Activated T-helper 2 cell treated with anti-CD3 and anti-CD28 coated beads, Interferon-gamma antibody, Interleukin-2, Interleukin-4, amounts not matched to agents 10 μg/mL and 5 μg/mL and 100 μg/mL, durations not matched to agents 14 hours and 24 hours and 36 hours (primary cell): ENCODE measurements at regions not wholly inside any gene's neighbourhood (a gene's known extent, or its start where the extent isn't known, plus 50 kb on each side); places are given as distances from the start of the nearest gene placed in this dataset.
"Not testable (repeated sequence)": the region's sequence is repeated elsewhere in the genome, so short reads cannot be mapped to it uniquely, and the experiment has no call there.

ENCODE experiments used
- DNase-seq: peaks from one replicate; pipeline ENCODE4 v3.0.0; 2021; ENCODE audit warnings: low spot score
- H3K27ac Mint-ChIP-seq: one replicate; pipeline ENCODE4 v1.8.0; 2021; ENCODE audit warnings: mixed read lengths
- H3K27me3 Mint-ChIP-seq: one replicate; pipeline ENCODE4 v1.8.0; 2021; ENCODE audit warnings: low read depth, mixed read lengths
- H3K36me3 Mint-ChIP-seq: one replicate; pipeline ENCODE4 v1.8.0; 2021; ENCODE audit warnings: low read depth, mixed read lengths
- H3K4me1 Mint-ChIP-seq: one replicate; pipeline ENCODE4 v1.8.0; 2021; ENCODE audit warnings: low read depth, mixed read lengths
- H3K4me3 Mint-ChIP-seq: one replicate; pipeline ENCODE4 v1.8.0; 2021; ENCODE audit warnings: low read depth, mild to moderate bottlenecking, moderate library complexity, mixed read lengths
- H3K9me3 Mint-ChIP-seq: one replicate; pipeline ENCODE4 v1.8.0; 2021; ENCODE audit warnings: mixed read lengths
- intact Hi-C: fragments of 100-400 bp; cut with micrococcal nuclease; formaldehyde crosslinking; loops from one replicate; pipeline ENCODE4 v1.15.1; 2023

GRCh38 chr5:98524773-98525172 is 248.7 kb upstream of the RGMB start:
- H3K27me3 Mint-ChIP-seq: no peaks in the 10 kb centered on the region
- H3K4me1 Mint-ChIP-seq: no peaks in the 10 kb centered on the region
- no peak overlapping the region for H3K27ac Mint-ChIP-seq
- H3K4me3 Mint-ChIP-seq: no peak overlapping the region
- H3K36me3 Mint-ChIP-seq: no peaks in the 10 kb centered on the region
- no peak for DNase-seq
- intact Hi-C loops: no loop called here
- H3K9me3 Mint-ChIP-seq: no peaks in the 10 kb centered on the region

GRCh38 chr5:98527846-98528245 is 245.6 kb upstream of the RGMB start:
- Mint-ChIP-seq H3K36me3 (no peaks in the 10 kb centered on the region), H3K9me3 (no peaks in the 10 kb centered on the region), H3K27ac (no peak overlapping the region), H3K4me1 (no peaks in the 10 kb centered on the region), H3K4me3 (no peak overlapping the region), H3K27me3 (no peaks in the 10 kb centered on the region)
- intact Hi-C loops: no loop called here
- DNase-seq: no peak

- Mint-ChIP-seq H3K9me3 (no peaks in the 10 kb centered on the region), H3K27me3 (no peaks in the 10 kb centered on the region), H3K36me3 (no peaks in the 10 kb centered on the region), H3K4me3 (no peak overlapping the region), H3K4me1 (no peaks in the 10 kb centered on the region), H3K27ac (no peak overlapping the region)
- no peak for DNase-seq
- intact Hi-C loops: no loop called here
Observed at GRCh38 chr5:98529321-98529720, 244.1 kb upstream of the RGMB start.

DNA sequence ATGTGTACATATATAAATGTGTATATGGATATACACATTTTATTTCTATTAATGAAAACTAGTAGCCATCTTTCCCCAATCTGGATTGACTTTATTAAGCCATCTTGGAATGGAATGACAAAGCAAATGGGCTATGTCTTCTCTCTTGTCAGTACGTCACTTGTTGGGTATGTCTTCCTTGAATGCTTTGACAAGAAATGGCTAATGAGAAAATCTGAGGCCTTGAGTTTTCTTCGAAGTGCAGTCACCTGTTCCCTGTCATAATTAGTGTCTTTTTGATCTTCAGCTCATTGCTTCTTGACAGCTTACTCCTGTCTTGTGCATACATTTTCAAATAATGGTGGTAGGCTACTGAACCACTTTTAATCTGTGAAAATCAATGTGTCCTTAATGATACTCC is 243.2 kb upstream of the RGMB start:
- Mint-ChIP-seq H3K4me1 (no peaks in the 10 kb centered on the region), H3K27me3 (no peaks in the 10 kb centered on the region), H3K4me3 (no peak overlapping the region), H3K9me3 (no peaks in the 10 kb centered on the region), H3K27ac (no peak overlapping the region), H3K36me3 (no peaks in the 10 kb centered on the region)
- no peak for DNase-seq
- intact Hi-C loops: no loop called here

DNA sequence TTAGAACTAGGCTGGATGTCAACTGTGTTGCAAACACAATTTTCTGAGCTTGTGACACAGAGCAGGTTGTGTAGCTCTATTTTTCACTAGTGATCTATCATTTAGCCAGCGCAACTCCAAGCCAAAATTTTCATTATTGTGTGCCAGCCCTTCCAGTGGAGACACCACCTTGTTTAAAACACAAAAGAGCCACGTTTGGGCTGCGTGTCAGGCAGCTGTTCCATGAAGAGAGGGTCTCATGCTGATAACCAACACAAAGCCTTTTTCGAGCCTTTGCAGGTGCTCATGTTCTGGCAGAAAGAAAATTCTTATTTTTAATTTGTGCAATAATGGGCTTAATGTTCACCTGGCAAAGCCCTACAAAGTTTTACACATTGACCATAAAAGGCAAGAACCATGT is 237.6 kb upstream of the RGMB start:
- Mint-ChIP-seq H3K9me3 (peaks cover 3% of the 10 kb centered on the region), H3K4me3 (no peak overlapping the region), H3K27me3 (no peaks in the 10 kb centered on the region), H3K27ac (no peak overlapping the region), H3K36me3 (no peaks in the 10 kb centered on the region), H3K4me1 (no peaks in the 10 kb centered on the region)
- intact Hi-C loops: no loop called here
- no peak for DNase-seq

- intact Hi-C loops: no loop called here
- H3K9me3 Mint-ChIP-seq: peaks cover 18% of the 10 kb centered on the region
- no peak for DNase-seq
- H3K27me3 Mint-ChIP-seq: no peaks in the 10 kb centered on the region
- no peak overlapping the region for H3K27ac Mint-ChIP-seq
- H3K36me3 Mint-ChIP-seq: no peaks in the 10 kb centered on the region
- H3K4me3 Mint-ChIP-seq: no peak overlapping the region
- no peaks in the 10 kb centered on the region for H3K4me1 Mint-ChIP-seq
Observed at GRCh38 chr5:98540056-98540455, 233.4 kb upstream of the RGMB start.

- intact Hi-C loops: no loop called here
- no peaks in the 10 kb centered on the region for H3K27me3 Mint-ChIP-seq
Observed at GRCh38 chr5:98541641-98542040, 231.8 kb upstream of the RGMB start.

GRCh38 chr5:98543490-98543889 is 230.0 kb upstream of the RGMB start:
- no peaks in the 10 kb centered on the region for H3K36me3 Mint-ChIP-seq
- no peak overlapping the region for H3K4me3 Mint-ChIP-seq
- no peak overlapping the region for H3K27ac Mint-ChIP-seq
- intact Hi-C loops: no loop called here
- no peak for DNase-seq
- no peaks in the 10 kb centered on the region for H3K27me3 Mint-ChIP-seq
- no peaks in the 10 kb centered on the region for H3K4me1 Mint-ChIP-seq
- H3K9me3 Mint-ChIP-seq: peaks cover 18% of the 10 kb centered on the region

More at GRCh38 chr5:98541641-98542040, 231.8 kb upstream of the RGMB start:
- H3K4me3 Mint-ChIP-seq: no peak overlapping the region
- no peak overlapping the region for H3K27ac Mint-ChIP-seq
- H3K36me3 Mint-ChIP-seq: no peaks in the 10 kb centered on the region
- DNase-seq: no peak
- no peaks in the 10 kb centered on the region for H3K4me1 Mint-ChIP-seq
- peaks cover 18% of the 10 kb centered on the region for H3K9me3 Mint-ChIP-seq

DNA sequence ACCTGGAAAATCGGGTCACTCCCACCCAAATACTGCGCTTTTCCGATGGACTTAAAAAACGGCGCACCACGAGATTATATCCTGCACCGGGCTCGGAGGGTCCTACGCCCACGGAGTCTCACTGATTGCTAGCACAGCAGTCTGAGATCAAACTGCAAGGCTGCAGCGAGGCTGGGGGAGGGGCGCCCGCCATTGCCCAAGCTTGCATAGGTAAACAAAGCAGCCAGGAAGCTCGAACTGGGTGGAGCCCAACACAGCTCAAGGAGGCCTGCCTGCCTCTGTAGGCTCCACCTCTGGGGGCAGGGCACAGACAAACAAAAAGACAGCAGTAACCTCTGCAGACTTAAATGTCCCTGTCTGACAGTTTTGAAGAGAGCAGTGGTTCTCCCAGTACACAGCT is 226.5 kb upstream of the RGMB start:
- H3K9me3 Mint-ChIP-seq, H3K4me1 Mint-ChIP-seq, H3K36me3 Mint-ChIP-seq, H3K27me3 Mint-ChIP-seq, intact Hi-C loops, DNase-seq, H3K27ac Mint-ChIP-seq, H3K4me3 Mint-ChIP-seq: not testable (repeated sequence)

- Mint-ChIP-seq H3K27ac (no peak overlapping the region), H3K27me3 (no peaks in the 10 kb centered on the region), H3K4me1 (no peaks in the 10 kb centered on the region), H3K9me3 (no peaks in the 10 kb centered on the region), H3K36me3 (no peaks in the 10 kb centered on the region), H3K4me3 (no peak overlapping the region)
- DNase-seq: no peak
- intact Hi-C loops: no loop called here
Observed at GRCh38 chr5:98556712-98557111, 216.8 kb upstream of the RGMB start.

DNA sequence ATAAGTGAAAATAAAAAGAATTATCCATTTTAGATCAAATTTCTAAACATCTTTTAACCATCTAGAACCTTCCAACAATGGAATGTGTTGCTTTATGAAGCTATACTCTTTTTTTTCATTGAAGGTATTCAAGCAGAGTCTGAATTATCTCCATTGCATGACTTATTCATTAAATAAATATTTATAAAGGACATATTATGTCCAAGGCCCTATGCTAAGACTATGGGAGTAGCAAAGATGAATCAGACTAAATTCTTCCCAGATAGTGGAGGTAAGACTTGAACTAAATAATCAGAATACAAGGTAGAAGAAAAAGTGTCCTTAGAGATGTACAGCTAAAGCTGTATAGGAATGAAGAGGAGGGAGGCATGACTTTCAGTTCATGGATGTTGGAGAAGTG is 215.5 kb upstream of the RGMB start:
- no peak overlapping the region for H3K4me3 Mint-ChIP-seq
- no peaks in the 10 kb centered on the region for H3K9me3 Mint-ChIP-seq
- H3K27ac Mint-ChIP-seq: no peak overlapping the region
- intact Hi-C loops: no loop called here
- DNase-seq: no peak
- H3K4me1 Mint-ChIP-seq: no peaks in the 10 kb centered on the region
- H3K36me3 Mint-ChIP-seq: no peaks in the 10 kb centered on the region
- no peaks in the 10 kb centered on the region for H3K27me3 Mint-ChIP-seq

GRCh38 chr5:98563885-98564653 is 209.4 kb upstream of the RGMB start:
- Mint-ChIP-seq H3K36me3 (no peaks in the 10 kb centered on the region), H3K9me3 (no peaks in the 10 kb centered on the region), H3K27me3 (no peaks in the 10 kb centered on the region), H3K27ac (no peak overlapping the region), H3K4me1 (no peaks in the 10 kb centered on the region), H3K4me3 (no peak overlapping the region)
- DNase-seq: no peak
- intact Hi-C loops: no loop called here

- no peaks in the 10 kb centered on the region for H3K9me3 Mint-ChIP-seq
- no peaks in the 10 kb centered on the region for H3K36me3 Mint-ChIP-seq
- intact Hi-C loops: no loop called here
- H3K27me3 Mint-ChIP-seq: no peaks in the 10 kb centered on the region
- H3K4me3 Mint-ChIP-seq: no peak overlapping the region
- DNase-seq: no peak
- no peak overlapping the region for H3K27ac Mint-ChIP-seq
- no peaks in the 10 kb centered on the region for H3K4me1 Mint-ChIP-seq
Observed at GRCh38 chr5:98564836-98565235, 208.6 kb upstream of the RGMB start.

DNA sequence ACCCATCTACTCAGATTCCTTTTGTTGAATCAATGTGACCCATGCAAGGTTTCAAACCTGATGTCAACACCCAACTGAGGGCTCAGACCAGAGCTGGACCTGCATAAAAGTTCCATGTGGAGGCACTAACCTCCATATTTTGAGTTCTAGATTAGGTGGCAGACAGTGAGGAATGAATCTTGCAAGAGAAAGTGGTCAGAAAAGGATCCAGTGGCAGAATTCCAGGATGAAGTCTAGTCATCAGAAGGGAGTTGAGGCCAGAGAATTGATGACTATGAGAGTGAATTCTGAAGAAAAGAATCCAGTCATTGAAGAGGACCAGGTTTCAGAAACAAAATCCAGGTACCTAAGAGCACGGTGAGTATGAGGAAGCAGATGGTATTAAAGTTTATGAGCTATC is 205.1 kb upstream of the RGMB start:
- DNase-seq: no peak
- H3K27ac Mint-ChIP-seq: no peak overlapping the region
- no peaks in the 10 kb centered on the region for H3K36me3 Mint-ChIP-seq
- no peaks in the 10 kb centered on the region for H3K9me3 Mint-ChIP-seq
- no peak overlapping the region for H3K4me3 Mint-ChIP-seq
- no peaks in the 10 kb centered on the region for H3K4me1 Mint-ChIP-seq
- intact Hi-C loops: no loop called here
- no peaks in the 10 kb centered on the region for H3K27me3 Mint-ChIP-seq
